ENCODE measurements at regions not wholly inside any gene's neighbourhood (a gene's known extent, or its start where the extent isn't known, plus 50 kb on each side); places are given as distances from the start of the nearest gene placed in this dataset.

DNA sequence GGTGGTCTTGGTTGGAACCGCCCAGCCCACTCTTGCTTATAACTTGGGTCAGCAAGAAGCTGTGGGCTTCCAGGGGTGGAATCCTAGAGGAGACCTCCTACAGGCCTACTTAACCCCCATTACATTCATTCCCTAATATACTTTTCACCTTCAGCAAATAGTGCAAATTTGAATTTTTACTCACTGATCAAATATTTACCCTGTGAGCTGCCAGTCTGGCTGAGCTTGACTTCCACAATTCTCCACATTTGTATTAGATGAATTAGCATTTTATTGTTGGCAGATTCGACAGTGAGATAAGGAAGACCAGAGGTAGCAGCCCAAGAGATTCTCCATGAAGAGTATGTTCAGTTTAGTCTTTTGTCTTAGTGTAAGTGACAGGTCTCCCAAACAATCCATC is 199.6 kb downstream of the BCOR start:
- no peak for FAIRE-seq
- no TSS peak for BruUV-seq (replicated peaks)
- TF ChIP-seq, protein P1, sequence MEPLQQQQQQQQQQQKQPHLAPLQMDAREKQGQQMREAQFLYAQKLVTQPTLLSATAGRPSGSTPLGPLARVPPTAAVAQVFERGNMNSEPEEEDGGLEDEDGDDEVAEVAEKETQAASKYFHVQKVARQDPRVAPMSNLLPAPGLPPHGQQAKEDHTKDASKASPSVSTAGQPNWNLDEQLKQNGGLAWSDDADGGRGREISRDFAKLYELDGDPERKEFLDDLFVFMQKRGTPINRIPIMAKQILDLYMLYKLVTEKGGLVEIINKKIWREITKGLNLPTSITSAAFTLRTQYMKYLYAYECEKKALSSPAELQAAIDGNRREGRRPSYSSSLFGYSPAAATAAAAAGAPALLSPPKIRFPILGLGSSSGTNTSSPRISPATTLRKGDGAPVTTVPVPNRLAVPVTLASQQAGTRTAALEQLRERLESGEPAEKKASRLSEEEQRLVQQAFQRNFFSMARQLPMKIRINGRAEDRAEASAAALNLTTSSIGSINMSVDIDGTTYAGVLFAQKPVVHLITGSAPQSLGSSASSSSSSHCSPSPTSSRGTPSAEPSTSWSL (CRISPR knock-in tag; IDR thresholded peaks at IDR 0.05; ENCODE audit: borderline replicate concordance) = no peak
- TF ChIP-seq, protein P2, sequence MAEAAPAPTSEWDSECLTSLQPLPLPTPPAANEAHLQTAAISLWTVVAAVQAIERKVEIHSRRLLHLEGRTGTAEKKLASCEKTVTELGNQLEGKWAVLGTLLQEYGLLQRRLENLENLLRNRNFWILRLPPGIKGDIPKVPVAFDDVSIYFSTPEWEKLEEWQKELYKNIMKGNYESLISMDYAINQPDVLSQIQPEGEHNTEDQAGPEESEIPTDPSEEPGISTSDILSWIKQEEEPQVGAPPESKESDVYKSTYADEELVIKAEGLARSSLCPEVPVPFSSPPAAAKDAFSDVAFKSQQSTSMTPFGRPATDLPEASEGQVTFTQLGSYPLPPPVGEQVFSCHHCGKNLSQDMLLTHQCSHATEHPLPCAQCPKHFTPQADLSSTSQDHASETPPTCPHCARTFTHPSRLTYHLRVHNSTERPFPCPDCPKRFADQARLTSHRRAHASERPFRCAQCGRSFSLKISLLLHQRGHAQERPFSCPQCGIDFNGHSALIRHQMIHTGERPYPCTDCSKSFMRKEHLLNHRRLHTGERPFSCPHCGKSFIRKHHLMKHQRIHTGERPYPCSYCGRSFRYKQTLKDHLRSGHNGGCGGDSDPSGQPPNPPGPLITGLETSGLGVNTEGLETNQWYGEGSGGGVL (CRISPR knock-in tag; IDR thresholded peaks at IDR 0.05) = no peak
- TF ChIP-seq, protein P3, sequence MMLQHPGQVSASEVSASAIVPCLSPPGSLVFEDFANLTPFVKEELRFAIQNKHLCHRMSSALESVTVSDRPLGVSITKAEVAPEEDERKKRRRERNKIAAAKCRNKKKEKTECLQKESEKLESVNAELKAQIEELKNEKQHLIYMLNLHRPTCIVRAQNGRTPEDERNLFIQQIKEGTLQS (IDR thresholded peaks at IDR 0.05) = no peak
- TF ChIP-seq, protein P3 (CRISPR knock-in tag; conservative IDR thresholded peaks at IDR 0.05) = no peak
- TF ChIP-seq, protein P4, sequence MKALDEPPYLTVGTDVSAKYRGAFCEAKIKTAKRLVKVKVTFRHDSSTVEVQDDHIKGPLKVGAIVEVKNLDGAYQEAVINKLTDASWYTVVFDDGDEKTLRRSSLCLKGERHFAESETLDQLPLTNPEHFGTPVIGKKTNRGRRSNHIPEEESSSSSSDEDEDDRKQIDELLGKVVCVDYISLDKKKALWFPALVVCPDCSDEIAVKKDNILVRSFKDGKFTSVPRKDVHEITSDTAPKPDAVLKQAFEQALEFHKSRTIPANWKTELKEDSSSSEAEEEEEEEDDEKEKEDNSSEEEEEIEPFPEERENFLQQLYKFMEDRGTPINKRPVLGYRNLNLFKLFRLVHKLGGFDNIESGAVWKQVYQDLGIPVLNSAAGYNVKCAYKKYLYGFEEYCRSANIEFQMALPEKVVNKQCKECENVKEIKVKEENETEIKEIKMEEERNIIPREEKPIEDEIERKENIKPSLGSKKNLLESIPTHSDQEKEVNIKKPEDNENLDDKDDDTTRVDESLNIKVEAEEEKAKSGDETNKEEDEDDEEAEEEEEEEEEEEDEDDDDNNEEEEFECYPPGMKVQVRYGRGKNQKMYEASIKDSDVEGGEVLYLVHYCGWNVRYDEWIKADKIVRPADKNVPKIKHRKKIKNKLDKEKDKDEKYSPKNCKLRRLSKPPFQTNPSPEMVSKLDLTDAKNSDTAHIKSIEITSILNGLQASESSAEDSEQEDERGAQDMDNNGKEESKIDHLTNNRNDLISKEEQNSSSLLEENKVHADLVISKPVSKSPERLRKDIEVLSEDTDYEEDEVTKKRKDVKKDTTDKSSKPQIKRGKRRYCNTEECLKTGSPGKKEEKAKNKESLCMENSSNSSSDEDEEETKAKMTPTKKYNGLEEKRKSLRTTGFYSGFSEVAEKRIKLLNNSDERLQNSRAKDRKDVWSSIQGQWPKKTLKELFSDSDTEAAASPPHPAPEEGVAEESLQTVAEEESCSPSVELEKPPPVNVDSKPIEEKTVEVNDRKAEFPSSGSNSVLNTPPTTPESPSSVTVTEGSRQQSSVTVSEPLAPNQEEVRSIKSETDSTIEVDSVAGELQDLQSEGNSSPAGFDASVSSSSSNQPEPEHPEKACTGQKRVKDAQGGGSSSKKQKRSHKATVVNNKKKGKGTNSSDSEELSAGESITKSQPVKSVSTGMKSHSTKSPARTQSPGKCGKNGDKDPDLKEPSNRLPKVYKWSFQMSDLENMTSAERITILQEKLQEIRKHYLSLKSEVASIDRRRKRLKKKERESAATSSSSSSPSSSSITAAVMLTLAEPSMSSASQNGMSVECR (CRISPR knock-in tag; IDR thresholded peaks at IDR 0.05) = no peak
- no peak for TF ChIP-seq NR4A1 (CRISPR knock-in tag; IDR thresholded peaks at IDR 0.05)
- no peak for TF ChIP-seq NR4A1 (tag; IDR thresholded peaks at IDR 0.05)
- TF ChIP-seq, protein P5, sequence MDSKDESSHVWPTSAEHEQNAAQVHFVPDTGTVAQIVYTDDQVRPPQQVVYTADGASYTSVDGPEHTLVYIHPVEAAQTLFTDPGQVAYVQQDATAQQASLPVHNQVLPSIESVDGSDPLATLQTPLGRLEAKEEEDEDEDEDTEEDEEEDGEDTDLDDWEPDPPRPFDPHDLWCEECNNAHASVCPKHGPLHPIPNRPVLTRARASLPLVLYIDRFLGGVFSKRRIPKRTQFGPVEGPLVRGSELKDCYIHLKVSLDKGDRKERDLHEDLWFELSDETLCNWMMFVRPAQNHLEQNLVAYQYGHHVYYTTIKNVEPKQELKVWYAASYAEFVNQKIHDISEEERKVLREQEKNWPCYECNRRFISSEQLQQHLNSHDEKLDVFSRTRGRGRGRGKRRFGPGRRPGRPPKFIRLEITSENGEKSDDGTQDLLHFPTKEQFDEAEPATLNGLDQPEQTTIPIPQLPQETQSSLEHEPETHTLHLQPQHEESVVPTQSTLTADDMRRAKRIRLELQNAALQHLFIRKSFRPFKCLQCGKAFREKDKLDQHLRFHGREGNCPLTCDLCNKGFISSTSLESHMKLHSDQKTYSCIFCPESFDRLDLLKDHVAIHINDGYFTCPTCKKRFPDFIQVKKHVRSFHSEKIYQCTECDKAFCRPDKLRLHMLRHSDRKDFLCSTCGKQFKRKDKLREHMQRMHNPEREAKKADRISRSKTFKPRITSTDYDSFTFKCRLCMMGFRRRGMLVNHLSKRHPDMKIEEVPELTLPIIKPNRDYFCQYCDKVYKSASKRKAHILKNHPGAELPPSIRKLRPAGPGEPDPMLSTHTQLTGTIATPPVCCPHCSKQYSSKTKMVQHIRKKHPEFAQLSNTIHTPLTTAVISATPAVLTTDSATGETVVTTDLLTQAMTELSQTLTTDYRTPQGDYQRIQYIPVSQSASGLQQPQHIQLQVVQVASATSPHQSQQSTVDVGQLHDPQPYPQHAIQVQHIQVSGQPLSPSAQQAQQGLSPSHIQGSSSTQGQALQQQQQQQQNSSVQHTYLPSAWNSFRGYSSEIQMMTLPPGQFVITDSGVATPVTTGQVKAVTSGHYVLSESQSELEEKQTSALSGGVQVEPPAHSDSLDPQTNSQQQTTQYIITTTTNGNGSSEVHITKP (IDR thresholded peaks at IDR 0.05; ENCODE audit: partially characterized antibody) = no peak
- TF ChIP-seq TBL1XR1 (IDR thresholded peaks at IDR 0.05; ENCODE audit: low read length in 2 of 2) = no peak

More for the DNA sequence above, 199.6 kb downstream of the BCOR start:
- Histone ChIP-seq H2AFZ (ENCODE audit: low read depth, low read length) (no peak overlapping the region), H3K4me3 (no peak overlapping the region), H3K36me3 (ENCODE audit: control insufficient read depth, insufficient read depth, low read length) (no peaks in the 10 kb centered on the region), H3K9ac (ENCODE audit: insufficient read depth in 1 of 2, low read depth in 2 of 2, low read length in 2 of 2) (no peak overlapping the region), H3K4me2 (ENCODE audit: insufficient read depth, low read length) (no peak overlapping the region), H3K79me2 (ENCODE audit: control insufficient read depth, insufficient read depth, low read length) (no peaks in the 10 kb centered on the region), H3K4me1 (replicated peaks in 1 of 2; ENCODE audit: control insufficient read depth in 2 of 2, insufficient read depth in 2 of 2, low read length in 2 of 2) (peaks cover 0 to 10% of the 10 kb centered on the region in 2 experiments; a peak in 3 of 5 replicates), H3K27ac (ENCODE audit: extremely low read depth, low read depth, low read length) (no peak overlapping the region), H4K20me1 (replicated peaks; ENCODE audit: control insufficient read depth, insufficient read depth, low read length) (no peaks in the 10 kb centered on the region), H3K9me3 (replicated peaks; ENCODE audit: control insufficient read depth, insufficient read depth, low read depth, low read length) (no peaks in the 10 kb centered on the region), H3K9me1 (ENCODE audit: control insufficient read depth, insufficient read depth, low read length) (no peaks in the 10 kb centered on the region), H3K27me3 (ENCODE audit: control insufficient read depth in 2 of 2, insufficient read depth in 2 of 2, low read length in 2 of 2) (peaks cover 0 to 12% of the 10 kb centered on the region in 2 experiments; a peak in 1 of 5 replicates)
- ATAC-seq (no peak), DNase-seq (ENCODE audit: extremely low read depth in 1 of 4, low spot score in 3 of 4) (no peak)
- ChIA-PET POLR2A (interaction anchor here (0.6 kb wide), 1 partner anchor 190 kb away, joined by 3 read pairs; no protein-coding TSS in a partner anchor), CTCF (ENCODE audit: low intra/inter-chr PET ratio) (no interaction called here)
- in situ Hi-C loops (cut with MboI) (no loop called here), intact Hi-C loops (cut with micrococcal nuclease) (no loop called here)
- WGBS (ENCODE audit: insufficient coverage, low coverage, missing lambda C conversion rate) = 27% methylated on average over 2 of the region's 2 CpGs
